GM23338 (cell line): ENCODE measurements at regions not wholly inside any gene's neighbourhood (a gene's known extent, or its start where the extent isn't known, plus 50 kb on each side); places are given as distances from the start of the nearest gene placed in this dataset.

Source experiments
- ATAC-seq: fragments of 200-7000 bp; cut with Tn5 transposase; 3 replicates; pipeline ENCODE4 v1.9.1; 2020
- DNase-seq: peaks from one replicate; pipeline ENCODE4 v3.0.0-alpha.2; 2015; ENCODE audit warnings: low spot score
- H2AFZ ChIP-seq: fragments of 200-600 bp; sonication (generic); 2 replicates; pipeline ENCODE4 v1.8.0; 2016; ENCODE audit warnings: antibody characterized with exemption, mild to moderate bottlenecking, moderate library complexity
- H3F3A ChIP-seq: fragments of 200-600 bp; sonication (generic); replicated peaks from 2 replicates; pipeline ENCODE4 v1.8.0; 2017; ENCODE audit warnings: antibody characterized with exemption, mixed run types, low read depth
- H3K27ac ChIP-seq: fragments of 200-600 bp; sonication (generic); 2 replicates; pipeline ENCODE4 v1.6.1; 2016; ENCODE audit warnings: low read depth
- H3K27me3 ChIP-seq: fragments of 200-600 bp; sonication (generic); 2 replicates; pipeline ENCODE4 v1.8.0; 2016; ENCODE audit warnings: mild to moderate bottlenecking, mixed run types, moderate library complexity; ENCODE audit not compliant: insufficient read depth
- H3K36me3 ChIP-seq: fragments of 200-600 bp; sonication (generic); 2 replicates; pipeline ENCODE4 v1.8.0; 2016; ENCODE audit warnings: mild to moderate bottlenecking; ENCODE audit not compliant: insufficient read depth
- H3K4me1 ChIP-seq: fragments of 200-600 bp; sonication (generic); 2 replicates; pipeline ENCODE4 v1.8.0; 2016; ENCODE audit warnings: mild to moderate bottlenecking, moderate library complexity; ENCODE audit not compliant: insufficient read depth
- H3K4me2 ChIP-seq: fragments of 200-600 bp; sonication (generic); 2 replicates; pipeline ENCODE4 v1.7.1; 2017; ENCODE audit warnings: mixed run types
- H3K4me3 ChIP-seq: fragments of 200-600 bp; sonication (generic); 2 replicates; pipeline ENCODE4 v1.6.1; 2016; ENCODE audit warnings: mixed run types
- H3K79me2 ChIP-seq: fragments of 200-600 bp; sonication (generic); replicated peaks from 2 replicates; pipeline ENCODE4 v1.8.0; 2017; ENCODE audit warnings: mild to moderate bottlenecking; ENCODE audit not compliant: insufficient read depth
- H3K9me2 ChIP-seq: fragments of 200-600 bp; sonication (generic); 2 replicates; pipeline ENCODE4 v1.8.0; 2017; ENCODE audit not compliant: insufficient read depth
- H4K20me1 ChIP-seq: fragments of 200-600 bp; sonication (generic); replicated peaks from 2 replicates; pipeline ENCODE4 v1.8.0; 2017; ENCODE audit warnings: mild to moderate bottlenecking; ENCODE audit not compliant: insufficient read depth
- H3K27ac Mint-ChIP-seq: 2 replicates; pipeline ENCODE4 v1.8.0; 2020; ENCODE audit warnings: inconsistent platforms, mild to moderate bottlenecking, moderate library complexity, mixed read lengths
- H3K27me3 Mint-ChIP-seq: 3 replicates; pipeline ENCODE4 v1.8.0; 2022; ENCODE audit warnings: low read depth, mild to moderate bottlenecking, moderate library complexity, mixed read lengths, inconsistent platforms; ENCODE audit not compliant: insufficient read depth, poor library complexity
- H3K36me3 Mint-ChIP-seq: 3 replicates; pipeline ENCODE4 v1.8.0; 2021; ENCODE audit warnings: low read depth, mild to moderate bottlenecking, inconsistent platforms, moderate library complexity, mixed read lengths
- H3K4me1 Mint-ChIP-seq: 3 replicates; pipeline ENCODE4 v1.8.0; 2020; ENCODE audit warnings: mild to moderate bottlenecking, inconsistent platforms, mixed read lengths
- H3K4me3 Mint-ChIP-seq: 3 replicates; pipeline ENCODE4 v1.8.0; 2021; ENCODE audit warnings: moderate library complexity, mild to moderate bottlenecking, inconsistent platforms, mixed read lengths
- H3K9me3 Mint-ChIP-seq: 3 replicates; pipeline ENCODE4 v1.8.0; 2020; ENCODE audit warnings: moderate library complexity, mild to moderate bottlenecking, inconsistent platforms, mixed read lengths
- CREB1 ChIP-seq: fragments of 250-450 bp; sonication (Bioruptor Pico); IDR thresholded peaks from 2 replicates; pipeline ENCODE4 v1.5.0; 2020; ENCODE audit warnings: low read depth, mild to moderate bottlenecking, moderate library complexity
- CTCF ChIP-seq, 2 experiments: fragments of 200-600 bp in 1 of 2; sonication (generic) in 1 of 2; conservative IDR thresholded peaks; 2 replicates each; pipeline versions ENCODE4 v1.5.1 to v1.6.1; 2016 to 2017; ENCODE audit warnings: antibody characterized with exemption in 2 of 2, low read depth in 2 of 2, mild to moderate bottlenecking in 2 of 2, moderate library complexity in 1 of 2
- ETS1 ChIP-seq: IDR thresholded peaks from 2 replicates; pipeline ENCODE4 v1.6.1; 2016; ENCODE audit warnings: antibody characterized with exemption
- EZH2 ChIP-seq: fragments of 200-600 bp; sonication (generic); IDR thresholded peaks from one replicate; pipeline ENCODE4 v1.8.0; 2017; ENCODE audit warnings: antibody characterized with exemption, mild to moderate bottlenecking, low read depth; ENCODE audit not compliant: unreplicated experiment
- EZH2phosphoT487 ChIP-seq: fragments of 200-600 bp; sonication (generic); IDR thresholded peaks from one replicate; pipeline ENCODE4 v1.8.1; 2018; ENCODE audit warnings: antibody characterized with exemption; ENCODE audit not compliant: unreplicated experiment
- JUNB ChIP-seq: IDR thresholded peaks from one replicate; pipeline ENCODE4 v1.6.1; 2016; ENCODE audit warnings: antibody characterized with exemption; ENCODE audit not compliant: unreplicated experiment
- NANOG ChIP-seq: IDR thresholded peaks from 2 replicates; pipeline ENCODE4 v1.6.1; 2016; ENCODE audit warnings: antibody characterized with exemption, borderline replicate concordance
- POLR2AphosphoS5 ChIP-seq: IDR thresholded peaks from 2 replicates; pipeline ENCODE4 v1.6.1; 2016; ENCODE audit warnings: antibody characterized with exemption, low read depth
- REST ChIP-seq: IDR thresholded peaks from one replicate; pipeline ENCODE4 v1.6.1; 2018; ENCODE audit warnings: antibody characterized with exemption; ENCODE audit not compliant: unreplicated experiment
- STAT1 ChIP-seq: IDR thresholded peaks from one replicate; pipeline ENCODE4 v1.6.1; 2016; ENCODE audit warnings: antibody characterized with exemption; ENCODE audit not compliant: unreplicated experiment
- ZNF114 ChIP-seq: fragments of 250-450 bp; sonication (Bioruptor Pico); IDR thresholded peaks from 2 replicates; pipeline ENCODE4 v1.5.0; 2020; ENCODE audit warnings: mild to moderate bottlenecking, moderate library complexity
- ZNF331 ChIP-seq: fragments of 250-450 bp; sonication (Bioruptor Pico); IDR thresholded peaks from 2 replicates; pipeline ENCODE4 v1.5.0; 2020; ENCODE audit warnings: low read depth, mild to moderate bottlenecking, moderate library complexity
- ZNF462 ChIP-seq: fragments of 250-450 bp; sonication (Bioruptor Pico); IDR thresholded peaks from 2 replicates; pipeline ENCODE4 v1.5.0; 2020; ENCODE audit warnings: mild to moderate bottlenecking, moderate library complexity

- no peak overlapping the region for H3K27ac ChIP-seq
- peaks cover 37% of the 10 kb centered on the region; the same call in 2 of the 3 replicates for H3K36me3 Mint-ChIP-seq
- no peaks in the 10 kb centered on the region for H3K4me1 ChIP-seq
- ATAC-seq (no peak), DNase-seq (no peak)
- H3K4me1 Mint-ChIP-seq: peaks cover 4% of the 10 kb centered on the region; the same call in 1 of the 3 replicates
- H3K27me3 ChIP-seq: no peaks in the 10 kb centered on the region
- H3K27me3 Mint-ChIP-seq: peaks cover 1% of the 10 kb centered on the region
- no peak overlapping the region for H3K27ac Mint-ChIP-seq
- H3K4me3 Mint-ChIP-seq: no peak overlapping the region
- no peak overlapping the region for H3K4me3 ChIP-seq
- H4K20me1 ChIP-seq: no peaks in the 10 kb centered on the region
- TF ChIP-seq CREB1 (no peak), NANOG (no peak), ETS1 (no peak), CTCF (conservative IDR thresholded peaks at IDR 0.05; ENCODE audit: low read depth in 2 of 2) (no peak), ZNF331 (CRISPR knock-in tag) (no peak), REST (no peak), JUNB (no peak), POLR2AphosphoS5 (no peak), STAT1 (no peak), ZNF462 (no peak), EZH2 (no peak), EZH2phosphoT487 (no peak), ZNF114 (CRISPR knock-in tag) (no peak)
- H3K9me2 ChIP-seq: no peaks in the 10 kb centered on the region
- no peak overlapping the region for H3K4me2 ChIP-seq
- H2AFZ ChIP-seq: no peak overlapping the region
- peaks cover 98% of the 10 kb centered on the region for H3K9me3 Mint-ChIP-seq
- no peaks in the 10 kb centered on the region for H3K79me2 ChIP-seq
- H3F3A ChIP-seq: no peaks in the 10 kb centered on the region
- no peaks in the 10 kb centered on the region for H3K36me3 ChIP-seq
Measured at GRCh38 chr1:4273243-4273642, 373.2 kb upstream of the C1orf174 start.
